ENCODE measurements at regions not wholly inside any gene's neighbourhood (a gene's known extent, or its start where the extent isn't known, plus 50 kb on each side); places are given as distances from the start of the nearest gene placed in this dataset.

DNA sequence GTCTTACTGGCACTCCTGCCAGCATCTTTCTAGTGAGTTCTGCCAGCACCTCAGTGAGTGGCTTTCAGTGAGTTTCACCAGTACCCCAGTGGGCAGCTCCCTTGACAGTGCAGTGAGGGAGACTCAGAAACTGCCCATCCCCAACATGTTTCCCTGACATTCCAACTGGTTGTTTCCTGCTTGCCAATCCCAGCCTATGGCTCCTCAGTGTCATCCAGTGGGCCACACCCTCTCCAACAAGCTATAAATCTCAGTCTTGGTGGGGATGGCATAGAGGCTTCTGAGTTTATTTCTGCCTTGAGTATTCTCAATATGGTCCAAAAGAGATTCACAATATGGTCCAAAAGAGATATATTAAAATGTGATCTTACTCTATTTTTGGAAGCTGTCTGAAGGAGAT lies 461.2 kb upstream of the NR3C2 start:
- TF ChIP-seq CTCF (IDR thresholded peaks at IDR 0.05) (no peak), POLR2A (IDR thresholded peaks at IDR 0.05) (no peak)

Measured in vagina (tissue), 2 donors.